HEK293T (cell line): ENCODE measurements at regions not wholly inside any gene's neighbourhood (a gene's known extent, or its start where the extent isn't known, plus 50 kb on each side); places are given as distances from the start of the nearest gene placed in this dataset.

Source experiments
- CTCF ChIA-PET: fragments of 350-600 bp; formaldehyde crosslinking; extraction: SDS; loops from one replicate; lab custom pipeline; 2021; ENCODE audit warnings: antibody characterized with exemption, inconsistent platforms; lab: Yijun Ruan, JAX
- POLR2A ChIA-PET: fragments of 350-600 bp; formaldehyde crosslinking; extraction: SDS; loops from one replicate; lab custom pipeline; 2020; ENCODE audit warnings: antibody characterized with exemption, inconsistent platforms; lab: Yijun Ruan, JAX
- DNase-seq: peaks from one replicate; pipeline ENCODE4 v3.0.0; 2012; ENCODE audit warnings: mixed read lengths; ENCODE audit errors: extremely low spot score
- ARNT ChIP-seq: fragments of 450-650 bp; IDR thresholded peaks from 2 replicates; pipeline ENCODE4 v1.6.1; 2017; ENCODE audit warnings: mild to moderate bottlenecking
- BHLHE40 ChIP-seq: fragments of 450-650 bp; IDR thresholded peaks from 2 replicates; pipeline ENCODE4 v1.6.1; 2016; ENCODE audit warnings: mild to moderate bottlenecking, moderate library complexity, borderline replicate concordance
- CTBP1 ChIP-seq: fragments of 450-650 bp; IDR thresholded peaks from 2 replicates; pipeline ENCODE4 v1.6.1; 2016; ENCODE audit warnings: borderline replicate concordance
- ELF4 ChIP-seq: fragments of 450-650 bp; IDR thresholded peaks from 2 replicates; pipeline ENCODE4 v1.6.1; 2017; ENCODE audit warnings: antibody characterized with exemption
- FOXA1 ChIP-seq: fragments of 450-650 bp; IDR thresholded peaks from 2 replicates; pipeline ENCODE4 v1.6.1; 2016; ENCODE audit warnings: mild to moderate bottlenecking
- FOXK2 ChIP-seq: fragments of 450-650 bp; IDR thresholded peaks from 2 replicates; pipeline ENCODE4 v1.6.1; 2016; ENCODE audit warnings: mild to moderate bottlenecking
- FOXM1 ChIP-seq: fragments of 450-650 bp; IDR thresholded peaks from 2 replicates; pipeline ENCODE4 v1.6.1; 2017; ENCODE audit warnings: mild to moderate bottlenecking, borderline replicate concordance
- HDGF ChIP-seq: fragments of 450-650 bp; IDR thresholded peaks from 2 replicates; pipeline ENCODE4 v1.6.1; 2017; ENCODE audit warnings: antibody characterized with exemption, borderline replicate concordance
- L3MBTL2 ChIP-seq: fragments of 450-650 bp; conservative IDR thresholded peaks from 2 replicates; pipeline ENCODE4 v1.6.1; 2016; ENCODE audit warnings: mild to moderate bottlenecking
- LEF1 ChIP-seq: fragments of 450-650 bp; IDR thresholded peaks from 2 replicates; pipeline ENCODE4 v1.6.1; 2017; ENCODE audit warnings: mild to moderate bottlenecking, borderline replicate concordance
- NFRKB ChIP-seq: fragments of 450-650 bp; IDR thresholded peaks from 2 replicates; pipeline ENCODE4 v1.6.1; 2016; ENCODE audit warnings: mild to moderate bottlenecking, moderate library complexity
- SP1 ChIP-seq: fragments of 450-650 bp; IDR thresholded peaks from 2 replicates; pipeline ENCODE4 v1.6.1; 2017
- SUZ12 ChIP-seq: fragments of 450-650 bp; IDR thresholded peaks from 2 replicates; pipeline ENCODE4 v1.6.1; 2016; ENCODE audit warnings: mild to moderate bottlenecking
- TARDBP ChIP-seq: fragments of 450-650 bp; IDR thresholded peaks from 2 replicates; pipeline ENCODE4 v1.6.1; 2016
- ZNF384 ChIP-seq: fragments of 450-650 bp; IDR thresholded peaks from 2 replicates; pipeline ENCODE4 v1.6.1; 2016
- TF ChIP-seq, protein P1 (sequence below): fragments of 450-650 bp; IDR thresholded peaks from 2 replicates; pipeline ENCODE4 v1.6.1; 2016

GRCh38 chr18:30177056-30177455, 865.5 kb downstream of the DSC3 start:
- POLR2A ChIA-PET = no interaction called here
- TF ChIP-seq ARNT = no peak
- TF ChIP-seq TARDBP = no peak
- TF ChIP-seq SP1 = no peak
- TF ChIP-seq FOXA1 = no peak
- TF ChIP-seq NFRKB = no peak
- CTCF ChIA-PET = no interaction called here
- no peak for DNase-seq

DNA sequence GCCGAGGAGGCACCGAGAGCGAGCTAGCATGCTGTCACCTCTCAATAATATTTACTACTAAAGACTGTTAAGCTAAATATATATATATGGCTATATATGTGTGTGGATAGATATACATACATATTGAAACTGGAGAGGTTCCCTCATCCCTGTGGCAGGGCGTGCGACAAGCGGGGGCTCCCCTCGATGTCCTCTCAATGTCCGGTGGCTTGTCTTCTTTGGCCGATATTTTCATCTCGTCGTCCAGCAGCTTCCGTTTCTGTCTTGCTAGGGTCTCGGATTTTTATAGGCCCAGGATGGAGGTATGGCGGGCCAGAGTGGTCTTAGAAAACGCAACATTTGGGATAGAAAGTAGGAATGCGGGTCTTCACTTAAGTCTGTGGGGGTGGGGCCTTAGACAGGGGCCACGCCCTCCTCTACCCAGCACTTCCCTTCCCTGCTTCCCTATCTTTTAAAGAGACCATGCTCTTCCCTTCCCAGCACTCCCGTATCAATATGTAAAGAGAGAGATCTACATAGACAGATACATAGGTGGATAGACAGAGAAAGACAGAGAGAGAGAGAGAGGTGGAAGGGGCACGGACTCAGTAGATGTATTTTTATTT, 866.8 kb downstream of the DSC3 start:
- TF ChIP-seq LEF1 (no peak), ZNF384 (no peak), NFRKB (no peak), BHLHE40 (no peak)
- CTCF ChIA-PET = no interaction called here
- POLR2A ChIA-PET = no interaction called here
- no peak for DNase-seq

GRCh38 chr18:30175061-30175574, 867.4 kb downstream of the DSC3 start:
- POLR2A ChIA-PET = no interaction called here
- no peak for DNase-seq
- TF ChIP-seq LEF1 = no peak
- no peak for TF ChIP-seq HDGF
- CTCF ChIA-PET = no interaction called here

GRCh38 chr18:30163573-30163972, 879.0 kb downstream of the DSC3 start:
- ChIA-PET POLR2A (no interaction called here), CTCF (no interaction called here)
- TF ChIP-seq TARDBP (no peak), ARNT (no peak), BHLHE40 (no peak), LEF1 (no peak), ELF4 (no peak), NFRKB (no peak), L3MBTL2 (no peak)
- TF ChIP-seq, protein P1, sequence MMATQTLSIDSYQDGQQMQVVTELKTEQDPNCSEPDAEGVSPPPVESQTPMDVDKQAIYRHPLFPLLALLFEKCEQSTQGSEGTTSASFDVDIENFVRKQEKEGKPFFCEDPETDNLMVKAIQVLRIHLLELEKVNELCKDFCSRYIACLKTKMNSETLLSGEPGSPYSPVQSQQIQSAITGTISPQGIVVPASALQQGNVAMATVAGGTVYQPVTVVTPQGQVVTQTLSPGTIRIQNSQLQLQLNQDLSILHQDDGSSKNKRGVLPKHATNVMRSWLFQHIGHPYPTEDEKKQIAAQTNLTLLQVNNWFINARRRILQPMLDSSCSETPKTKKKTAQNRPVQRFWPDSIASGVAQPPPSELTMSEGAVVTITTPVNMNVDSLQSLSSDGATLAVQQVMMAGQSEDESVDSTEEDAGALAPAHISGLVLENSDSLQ = no peak
- no peak for DNase-seq

DNA sequence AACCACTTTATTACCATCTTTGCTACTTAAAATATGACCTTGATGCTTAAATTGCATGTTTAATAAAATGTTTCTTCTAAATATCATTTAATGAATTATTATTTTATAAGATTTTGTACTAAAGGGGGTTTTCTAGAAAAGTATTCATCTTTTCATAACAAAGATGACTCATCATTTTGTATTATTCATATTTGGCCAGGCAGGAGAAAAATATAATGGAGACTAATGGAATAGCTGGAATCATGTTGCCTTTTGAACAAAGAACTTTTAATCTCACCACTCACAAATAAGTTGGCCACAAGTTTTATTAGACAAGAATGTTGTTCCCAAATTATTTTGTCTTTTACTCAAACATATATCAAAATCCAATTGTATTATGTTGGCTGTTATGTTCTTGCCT, 882.4 kb downstream of the DSC3 start:
- ChIA-PET POLR2A (no interaction called here), CTCF (no interaction called here)
- no peak for DNase-seq
- TF ChIP-seq ZNF384 = no peak

GRCh38 chr18:30150586-30151250, 891.8 kb downstream of the DSC3 start:
- POLR2A ChIA-PET = interaction anchor here (1.2 kb wide), 1 partner anchor 258 kb away, joined by 3 read pairs; no protein-coding TSS in a partner anchor
- DNase-seq = no peak
- CTCF ChIA-PET = no interaction called here
- TF ChIP-seq TARDBP (no peak), FOXA1 (peak; percentile 57; the same call in 1 of the 2 replicates), HDGF (no peak), ARNT (no peak), LEF1 (no peak), NFRKB (no peak), ELF4 (no peak), SP1 (no peak), L3MBTL2 (no peak), FOXM1 (no peak), CTBP1 (peak; percentile 96), BHLHE40 (no peak), SUZ12 (no peak), FOXK2 (no peak), ZNF384 (peak; percentile 92)
- TF ChIP-seq, protein P1 = peak; percentile 91

GRCh38 chr18:30149585-30149984, 893.0 kb downstream of the DSC3 start:
- TF ChIP-seq FOXA1 (no peak), NFRKB (no peak), ELF4 (no peak), LEF1 (no peak), HDGF (no peak), SP1 (no peak), ZNF384 (no peak), L3MBTL2 (no peak), ARNT (no peak), BHLHE40 (no peak), FOXM1 (no peak), TARDBP (no peak)
- TF ChIP-seq, protein P1 = no peak
- ChIA-PET POLR2A (no interaction called here), CTCF (no interaction called here)
- no peak for DNase-seq
